Brain microvascular endothelial cell (primary cell): ENCODE measurements at regions not wholly inside any gene's neighbourhood (a gene's known extent, or its start where the extent isn't known, plus 50 kb on each side); places are given as distances from the start of the nearest gene placed in this dataset.

Experiments
- DNase-seq: peaks from one replicate; pipeline ENCODE4 v3.0.0-alpha.2; 2020
- H3K27ac ChIP-seq: fragments of 250-450 bp; sonication (Bioruptor Pico); 2 replicates; pipeline ENCODE4 v1.5.1; 2020; ENCODE audit warnings: mild to moderate bottlenecking, moderate library complexity
- H3K27me3 ChIP-seq: fragments of 250-450 bp; sonication (Bioruptor Pico); replicated peaks from 2 replicates; pipeline ENCODE4 v1.5.1; 2020; ENCODE audit warnings: mild to moderate bottlenecking
- H3K36me3 ChIP-seq: fragments of 250-450 bp; sonication (Bioruptor Pico); replicated peaks from 2 replicates; pipeline ENCODE4 v1.5.1; 2020; ENCODE audit warnings: mild to moderate bottlenecking
- H3K4me3 ChIP-seq: 2 replicates; pipeline ENCODE4 v1.5.1; 2011; ENCODE audit warnings: low read depth, mild to moderate bottlenecking, control low read depth, low read length, moderate library complexity
- in situ Hi-C: cut with HindIII; loops from 2 replicates; pipeline ENCODE4 v1.10.0; 2017; ENCODE audit warnings: low sequenced_read_pairs, low pct_ligation_motif_present
- TF ChIP-seq, protein P1 (sequence below): IDR thresholded peaks from 2 replicates; pipeline ENCODE4 v1.5.1; 2011; ENCODE audit warnings: low read depth, mild to moderate bottlenecking, moderate library complexity, low read length, control low read depth, inconsistent platforms; ENCODE audit errors: missing control alignments

DNA sequence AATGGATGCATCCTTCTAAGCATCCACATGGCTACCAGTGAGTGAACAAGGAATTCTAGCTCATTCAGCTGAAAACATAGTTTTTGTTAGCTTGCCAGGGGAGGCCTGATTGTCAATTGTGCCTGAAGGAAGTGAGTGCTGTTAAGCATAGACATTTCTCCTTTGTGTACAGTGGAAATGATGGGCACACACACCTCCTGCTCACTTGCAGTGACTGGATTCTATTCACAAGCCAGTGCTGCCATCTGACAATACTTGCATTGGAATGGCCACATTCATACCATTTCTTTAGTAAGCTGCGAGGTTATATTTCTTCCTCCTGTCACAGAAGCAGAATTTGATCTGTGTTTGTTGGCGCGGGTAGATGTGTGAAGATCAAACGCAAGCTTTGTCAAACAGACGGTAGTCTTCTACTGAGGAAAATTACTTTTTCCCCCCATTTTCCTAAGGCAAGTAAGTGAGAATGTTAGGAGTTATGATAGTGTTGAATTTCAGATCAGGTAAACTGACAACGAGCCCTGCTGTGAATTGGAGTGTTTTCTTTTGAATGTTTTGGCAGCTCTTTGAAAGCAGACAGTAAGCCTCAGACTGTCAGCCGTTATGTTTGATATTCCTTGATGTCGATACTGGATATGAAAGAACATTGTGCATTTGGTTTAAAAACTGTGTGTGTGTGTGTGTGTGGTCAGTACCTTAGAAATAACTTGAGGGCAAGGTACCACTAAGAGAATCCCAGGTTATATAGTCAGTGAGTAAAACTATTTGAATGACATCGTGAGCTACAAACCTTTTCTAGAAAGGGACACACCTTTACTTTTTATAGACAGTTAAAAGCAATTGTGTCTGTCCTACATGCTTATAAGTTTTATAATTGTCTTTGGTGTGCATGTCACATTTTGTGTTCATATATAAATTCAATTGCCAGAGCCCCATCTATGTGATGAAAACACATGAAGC lies 84.2 kb upstream of the BMP2 start:
- Histone ChIP-seq H3K27me3 (no peaks in the 10 kb centered on the region), H3K36me3 (no peaks in the 10 kb centered on the region), H3K4me3 (no peak overlapping the region), H3K27ac (no peak overlapping the region)
- TF ChIP-seq, protein P1, sequence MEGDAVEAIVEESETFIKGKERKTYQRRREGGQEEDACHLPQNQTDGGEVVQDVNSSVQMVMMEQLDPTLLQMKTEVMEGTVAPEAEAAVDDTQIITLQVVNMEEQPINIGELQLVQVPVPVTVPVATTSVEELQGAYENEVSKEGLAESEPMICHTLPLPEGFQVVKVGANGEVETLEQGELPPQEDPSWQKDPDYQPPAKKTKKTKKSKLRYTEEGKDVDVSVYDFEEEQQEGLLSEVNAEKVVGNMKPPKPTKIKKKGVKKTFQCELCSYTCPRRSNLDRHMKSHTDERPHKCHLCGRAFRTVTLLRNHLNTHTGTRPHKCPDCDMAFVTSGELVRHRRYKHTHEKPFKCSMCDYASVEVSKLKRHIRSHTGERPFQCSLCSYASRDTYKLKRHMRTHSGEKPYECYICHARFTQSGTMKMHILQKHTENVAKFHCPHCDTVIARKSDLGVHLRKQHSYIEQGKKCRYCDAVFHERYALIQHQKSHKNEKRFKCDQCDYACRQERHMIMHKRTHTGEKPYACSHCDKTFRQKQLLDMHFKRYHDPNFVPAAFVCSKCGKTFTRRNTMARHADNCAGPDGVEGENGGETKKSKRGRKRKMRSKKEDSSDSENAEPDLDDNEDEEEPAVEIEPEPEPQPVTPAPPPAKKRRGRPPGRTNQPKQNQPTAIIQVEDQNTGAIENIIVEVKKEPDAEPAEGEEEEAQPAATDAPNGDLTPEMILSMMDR = no peak
- DNase-seq = no peak
- in situ Hi-C loops = no loop called here

DNA sequence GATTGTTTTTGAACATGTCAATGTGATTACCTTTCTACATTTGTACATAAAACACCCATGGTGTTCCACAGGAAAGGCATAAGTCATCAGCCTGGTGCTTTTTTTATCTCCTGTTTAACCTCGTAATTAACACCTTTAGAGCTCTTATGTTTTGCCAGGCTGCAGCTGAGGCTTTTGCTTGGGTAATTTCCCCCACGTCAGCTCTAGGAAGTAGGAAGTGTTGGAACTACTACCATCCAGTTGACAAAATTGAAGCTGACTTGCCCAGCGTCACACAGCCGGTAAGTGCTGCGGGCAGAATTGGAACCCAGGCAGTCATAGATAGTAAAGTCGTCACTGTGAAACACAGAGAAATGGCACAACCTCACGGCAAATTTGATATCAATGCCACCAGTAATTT lies 86.6 kb upstream of the BMP2 start:
- Histone ChIP-seq H3K4me3 (no peak overlapping the region), H3K36me3 (no peaks in the 10 kb centered on the region), H3K27me3 (no peaks in the 10 kb centered on the region), H3K27ac (no peak overlapping the region)
- no peak for DNase-seq
- TF ChIP-seq, protein P1 = no peak
- in situ Hi-C loops = no loop called here

DNA sequence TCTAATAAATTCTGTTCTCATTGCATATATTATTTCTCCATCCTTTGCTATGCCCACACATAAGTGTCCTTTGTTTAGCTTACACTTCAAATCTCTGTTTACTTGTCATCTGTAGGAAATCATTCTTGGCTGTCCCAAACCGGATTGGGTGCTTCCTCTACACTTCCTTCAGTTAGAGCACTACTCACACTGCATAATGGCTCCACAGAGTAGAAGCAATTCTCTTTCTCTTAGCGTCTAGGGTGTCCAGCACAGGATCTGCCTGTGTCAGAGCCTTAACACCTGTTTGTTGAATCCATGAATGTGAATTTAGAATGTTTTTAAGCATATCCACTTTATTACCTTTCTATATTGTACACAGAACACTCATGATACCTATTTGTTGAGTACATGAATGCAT lies 87.0 kb upstream of the BMP2 start:
- no peak overlapping the region for H3K27ac ChIP-seq
- H3K36me3 ChIP-seq = no peaks in the 10 kb centered on the region
- no peaks in the 10 kb centered on the region for H3K27me3 ChIP-seq
- H3K4me3 ChIP-seq = no peak overlapping the region
- TF ChIP-seq, protein P1 = no peak
- DNase-seq = no peak
- in situ Hi-C loops = no loop called here

DNA sequence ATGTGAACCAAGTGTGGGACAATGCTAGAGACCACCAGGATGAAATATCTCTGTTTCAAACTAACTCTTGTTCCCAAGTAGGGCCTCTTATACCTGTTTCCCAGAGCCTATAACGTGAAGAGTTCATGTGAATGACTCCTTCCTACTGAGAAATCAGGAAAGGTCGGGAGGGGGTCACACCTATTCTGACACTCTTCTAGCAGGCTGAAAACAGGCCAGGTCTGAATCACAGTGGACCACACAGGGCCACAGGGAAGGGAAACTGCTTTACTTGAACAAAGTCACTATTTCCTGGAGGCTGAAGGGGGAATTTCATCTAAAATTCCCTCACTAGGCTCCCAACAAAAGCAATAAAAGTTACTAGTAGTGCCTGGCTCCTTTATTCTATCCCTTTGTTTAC lies 88.4 kb upstream of the BMP2 start:
- TF ChIP-seq, protein P1 = no peak
- no peak overlapping the region for H3K27ac ChIP-seq
- H3K36me3 ChIP-seq = no peaks in the 10 kb centered on the region
- H3K27me3 ChIP-seq = no peaks in the 10 kb centered on the region
- in situ Hi-C loops = no loop called here
- H3K4me3 ChIP-seq = no peak overlapping the region
- DNase-seq = no peak

DNA sequence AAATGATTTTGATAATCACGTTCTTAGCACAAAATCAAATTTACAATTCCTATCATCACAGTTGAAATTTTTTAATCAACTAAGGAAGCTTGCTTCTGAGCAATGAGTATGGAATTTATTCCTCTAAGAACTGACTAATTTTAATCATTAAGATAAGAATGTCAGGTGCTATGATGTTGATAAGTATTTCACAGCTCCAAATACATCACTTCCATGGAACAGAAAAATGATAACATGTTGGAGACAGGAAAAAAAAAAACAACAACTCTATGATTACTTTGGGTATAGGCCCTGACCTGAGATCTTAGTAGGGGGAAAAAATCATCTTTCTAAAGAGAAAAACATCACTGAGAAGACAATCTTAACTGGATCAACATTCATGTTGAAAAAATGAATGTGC lies 89.4 kb upstream of the BMP2 start:
- H3K4me3 ChIP-seq = no peak overlapping the region
- DNase-seq = no peak
- TF ChIP-seq, protein P1 = no peak
- no peak overlapping the region for H3K27ac ChIP-seq
- in situ Hi-C loops = no loop called here
- H3K27me3 ChIP-seq = no peaks in the 10 kb centered on the region
- no peaks in the 10 kb centered on the region for H3K36me3 ChIP-seq
